ENCODE measurements at regions not wholly inside any gene's neighbourhood (a gene's known extent, or its start where the extent isn't known, plus 50 kb on each side); places are given as distances from the start of the nearest gene placed in this dataset.

GRCh38 chr13:111503905-111504695 lies 183.7 kb downstream of the TEX29 start:
- no peak for ATAC-seq
- no peak overlapping the region for H3K27ac ChIP-seq

DNA sequence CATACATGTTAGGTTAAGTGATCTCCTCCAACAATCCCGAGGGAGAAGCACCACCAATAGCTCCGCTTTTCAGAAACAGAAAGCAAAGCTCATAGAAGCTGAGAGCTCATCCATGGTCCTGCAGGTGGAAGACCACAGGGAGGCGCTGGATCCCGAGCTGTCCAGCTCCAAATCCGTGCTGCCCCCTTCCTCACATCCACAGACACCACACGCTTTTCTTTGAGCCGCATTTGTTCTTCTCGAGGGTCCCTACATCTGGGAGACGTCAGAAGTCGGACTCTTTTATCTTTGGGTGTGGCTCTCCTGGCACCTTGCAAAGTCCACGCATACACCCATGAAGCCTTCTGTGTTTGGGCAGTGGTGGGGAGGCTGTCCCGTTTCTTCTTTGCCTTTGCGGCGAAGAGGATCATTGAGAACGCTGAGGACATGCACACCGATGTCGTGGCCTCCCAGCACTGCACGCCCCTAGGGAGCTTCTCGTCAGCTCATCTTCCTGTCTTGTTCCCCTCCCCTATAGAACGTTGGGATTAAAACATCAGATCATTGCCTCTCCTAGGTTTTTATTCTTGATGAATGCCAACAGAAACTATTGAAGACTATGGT lies 184.8 kb downstream of the TEX29 start:
- no peaks in the 10 kb centered on the region for H3K4me1 ChIP-seq
- intact Hi-C loops (cut with DNase I): no loop called here
- no peaks in the 10 kb centered on the region for H3K36me3 ChIP-seq
- DNase-seq (no peak), ATAC-seq (no peak)
- TF ChIP-seq, protein P1, sequence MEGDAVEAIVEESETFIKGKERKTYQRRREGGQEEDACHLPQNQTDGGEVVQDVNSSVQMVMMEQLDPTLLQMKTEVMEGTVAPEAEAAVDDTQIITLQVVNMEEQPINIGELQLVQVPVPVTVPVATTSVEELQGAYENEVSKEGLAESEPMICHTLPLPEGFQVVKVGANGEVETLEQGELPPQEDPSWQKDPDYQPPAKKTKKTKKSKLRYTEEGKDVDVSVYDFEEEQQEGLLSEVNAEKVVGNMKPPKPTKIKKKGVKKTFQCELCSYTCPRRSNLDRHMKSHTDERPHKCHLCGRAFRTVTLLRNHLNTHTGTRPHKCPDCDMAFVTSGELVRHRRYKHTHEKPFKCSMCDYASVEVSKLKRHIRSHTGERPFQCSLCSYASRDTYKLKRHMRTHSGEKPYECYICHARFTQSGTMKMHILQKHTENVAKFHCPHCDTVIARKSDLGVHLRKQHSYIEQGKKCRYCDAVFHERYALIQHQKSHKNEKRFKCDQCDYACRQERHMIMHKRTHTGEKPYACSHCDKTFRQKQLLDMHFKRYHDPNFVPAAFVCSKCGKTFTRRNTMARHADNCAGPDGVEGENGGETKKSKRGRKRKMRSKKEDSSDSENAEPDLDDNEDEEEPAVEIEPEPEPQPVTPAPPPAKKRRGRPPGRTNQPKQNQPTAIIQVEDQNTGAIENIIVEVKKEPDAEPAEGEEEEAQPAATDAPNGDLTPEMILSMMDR (IDR thresholded peaks at IDR 0.05): no peak
- peaks cover 0 to 59% of the 10 kb centered on the region in 2 donors for H3K27me3 ChIP-seq
- peaks cover 0 to 7% of the 10 kb centered on the region in 2 donors for H3K9me3 ChIP-seq
- H3K4me3 ChIP-seq: no peak overlapping the region
- no peak overlapping the region for H3K27ac ChIP-seq

More at GRCh38 chr13:111503905-111504695, 183.7 kb downstream of the TEX29 start:
- H3K9me3 ChIP-seq: peaks cover 0 to 7% of the 10 kb centered on the region in 2 donors
- DNase-seq: no peak
- H3K4me1 ChIP-seq: no peaks in the 10 kb centered on the region
- no peaks in the 10 kb centered on the region for H3K36me3 ChIP-seq
- intact Hi-C loops (cut with DNase I): no loop called here
- TF ChIP-seq, protein P1 (IDR thresholded peaks at IDR 0.05): no peak
- peaks cover 0 to 59% of the 10 kb centered on the region in 2 donors for H3K27me3 ChIP-seq
- H3K4me3 ChIP-seq: no peak overlapping the region

DNA sequence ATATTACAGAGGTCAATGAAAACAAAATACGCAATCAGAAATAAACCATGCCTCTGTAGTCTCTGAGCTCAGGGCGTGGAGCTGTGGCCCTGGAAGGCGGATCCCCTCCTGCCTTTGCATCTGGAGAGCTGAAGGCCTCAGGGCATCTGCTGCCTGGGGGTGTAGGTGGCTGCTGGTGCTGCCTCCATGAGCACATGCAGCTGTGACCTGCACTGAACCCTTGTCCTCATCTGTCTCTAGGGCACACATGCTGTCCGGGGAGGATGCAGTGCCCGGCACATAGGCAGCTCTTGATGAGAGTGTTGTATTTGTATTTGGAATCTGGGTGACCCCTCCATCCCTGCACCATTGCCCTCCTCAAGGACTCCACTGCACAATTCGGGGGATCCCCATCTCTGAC lies 185.7 kb downstream of the TEX29 start:
- intact Hi-C loops (cut with DNase I): no loop called here
- Histone ChIP-seq H3K4me3 (no peak overlapping the region), H3K4me1 (no peaks in the 10 kb centered on the region), H3K36me3 (no peaks in the 10 kb centered on the region), H3K27me3 (peaks cover 0 to 65% of the 10 kb centered on the region in 2 donors), H3K27ac (no peak overlapping the region), H3K9me3 (peaks cover 0 to 7% of the 10 kb centered on the region in 2 donors)
- TF ChIP-seq, protein P1 (IDR thresholded peaks at IDR 0.05): no peak
- no peak for ATAC-seq
- peak in 1 of 4 donors; percentile 45 for DNase-seq

DNA sequence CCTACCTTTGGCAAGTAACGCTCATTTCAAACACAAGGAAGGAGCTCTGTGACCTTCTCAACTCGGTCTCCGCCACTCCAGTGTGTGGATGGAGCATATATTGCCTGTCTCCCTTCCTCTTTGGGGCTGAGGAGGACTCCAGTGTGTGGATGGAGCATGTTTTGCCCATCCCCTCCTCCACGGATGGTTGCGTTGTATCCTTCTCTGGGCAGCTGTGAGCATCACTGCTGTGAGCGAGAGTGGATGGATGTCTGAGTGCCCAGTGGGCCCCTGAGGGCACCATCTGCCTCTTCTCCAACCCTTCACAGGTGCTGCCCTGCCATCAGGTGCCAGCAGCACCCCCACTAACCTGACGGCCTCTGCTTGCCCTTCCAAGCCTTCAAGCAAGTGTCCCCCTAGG lies 186.2 kb downstream of the TEX29 start:
- peaks cover 0 to 65% of the 10 kb centered on the region in 2 donors for H3K27me3 ChIP-seq
- TF ChIP-seq, protein P1 (IDR thresholded peaks at IDR 0.05): no peak
- intact Hi-C loops (cut with DNase I): no loop called here
- DNase-seq: peak in 1 of 4 donors; percentile 40
- peaks cover 0 to 3% of the 10 kb centered on the region in 2 donors for H3K9me3 ChIP-seq
- no peak for ATAC-seq
- H3K27ac ChIP-seq: no peak overlapping the region
- no peak overlapping the region for H3K4me3 ChIP-seq
- H3K4me1 ChIP-seq: no peaks in the 10 kb centered on the region
- H3K36me3 ChIP-seq: no peaks in the 10 kb centered on the region

DNA sequence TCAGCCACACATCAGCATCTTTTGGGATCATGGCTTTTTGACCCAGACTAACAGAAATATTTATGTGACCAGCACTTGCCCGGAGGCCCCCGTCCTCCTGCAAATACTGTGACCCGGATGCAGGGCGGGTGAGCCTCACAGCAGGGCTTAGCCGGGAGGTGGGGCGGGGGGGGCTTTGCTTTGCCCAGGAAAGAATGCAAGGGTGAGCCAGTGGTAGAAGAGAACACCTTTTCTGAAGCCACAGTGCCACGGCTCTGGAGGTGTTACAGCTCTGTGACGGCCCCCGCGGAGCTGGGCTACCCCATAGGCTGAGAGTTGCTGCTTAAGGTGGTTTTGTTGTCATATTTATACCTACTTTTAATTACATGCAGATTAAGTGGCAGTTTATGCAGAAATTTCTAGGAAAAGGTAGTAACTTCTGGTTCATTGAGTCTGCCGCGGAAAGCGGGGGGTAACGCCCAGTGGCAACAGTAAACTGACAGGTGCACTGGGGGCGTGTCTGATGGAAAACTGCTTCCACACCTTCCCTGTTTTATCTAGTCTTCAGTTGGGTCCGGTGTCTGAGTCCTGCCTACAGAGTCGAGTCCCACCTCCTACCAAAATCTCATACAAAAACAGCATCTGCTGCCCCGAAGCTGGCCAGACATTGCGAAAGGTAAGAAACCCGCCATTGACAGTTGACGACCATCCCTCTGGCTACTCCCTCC lies 187.9 kb downstream of the TEX29 start:
- Histone ChIP-seq H3K27ac (no peak overlapping the region), H3K4me1 (no peaks in the 10 kb centered on the region), H3K4me3 (no peak overlapping the region), H3K9me3 (no peaks in the 10 kb centered on the region), H3K27me3 (peaks cover 0 to 75% of the 10 kb centered on the region in 2 donors), H3K36me3 (no peaks in the 10 kb centered on the region)
- DNase-seq (peak in 1 of 4 donors; percentile 65), ATAC-seq (no peak)
- intact Hi-C loops (cut with DNase I): no loop called here
- TF ChIP-seq, protein P1 (IDR thresholded peaks at IDR 0.05): no peak

Data from left lung (tissue), 4 donors.